GM18519 (cell line): ENCODE measurements at regions not wholly inside any gene's neighbourhood (a gene's known extent, or its start where the extent isn't known, plus 50 kb on each side); places are given as distances from the start of the nearest gene placed in this dataset.
"Not testable (repeated sequence)": the region's sequence is repeated elsewhere in the genome, so short reads cannot be mapped to it uniquely, and the experiment has no call there.

ENCODE experiments used
- ATAC-seq: cut with Tn5 transposase; IDR thresholded peaks from one replicate; pipeline ENCODE4 v1.9.1; 2021; ENCODE audit warnings: mild to moderate bottlenecking, moderate library complexity; ENCODE audit not compliant: unreplicated experiment, low FRiP score

DNA sequence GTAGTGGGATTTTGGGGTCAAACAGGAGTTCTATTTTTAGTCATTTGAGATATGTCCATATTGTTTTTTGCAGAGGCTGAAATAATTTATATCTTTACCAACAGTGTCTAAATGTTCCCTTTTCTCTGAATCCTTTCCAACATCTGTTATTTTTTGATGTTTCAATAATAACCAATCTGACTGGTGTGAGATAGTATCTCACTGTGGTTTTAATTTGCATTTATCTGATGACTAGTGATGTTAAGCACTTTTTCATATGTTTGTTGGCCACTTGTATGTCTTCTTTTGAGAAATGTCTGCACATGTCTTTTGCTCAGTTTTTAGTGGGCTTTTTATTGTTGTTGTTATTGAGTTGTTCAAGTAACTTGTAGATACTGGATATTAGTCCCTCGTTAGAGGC, 1325.0 kb downstream of the BRINP3 start:
- no peak for ATAC-seq

DNA sequence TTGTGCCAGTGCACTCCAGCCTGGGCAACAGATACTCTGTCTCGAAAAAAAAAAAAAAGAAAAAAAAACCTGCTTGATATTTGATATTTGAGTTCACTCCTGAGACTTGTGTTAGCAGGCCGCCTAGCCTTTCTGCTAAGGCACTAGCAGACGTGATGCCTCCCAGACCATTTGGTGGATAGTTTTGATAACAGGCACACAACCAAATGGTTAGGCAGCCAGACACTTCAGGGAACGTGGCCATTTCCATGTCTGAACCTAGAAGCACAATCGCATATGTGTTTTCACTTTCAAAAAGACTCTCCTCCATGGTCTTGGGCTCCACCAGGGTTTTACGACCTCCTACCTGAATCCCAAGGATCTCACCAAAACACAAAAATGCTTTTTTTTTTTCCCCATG, 1319.5 kb downstream of the BRINP3 start:
- ATAC-seq = no peak

DNA sequence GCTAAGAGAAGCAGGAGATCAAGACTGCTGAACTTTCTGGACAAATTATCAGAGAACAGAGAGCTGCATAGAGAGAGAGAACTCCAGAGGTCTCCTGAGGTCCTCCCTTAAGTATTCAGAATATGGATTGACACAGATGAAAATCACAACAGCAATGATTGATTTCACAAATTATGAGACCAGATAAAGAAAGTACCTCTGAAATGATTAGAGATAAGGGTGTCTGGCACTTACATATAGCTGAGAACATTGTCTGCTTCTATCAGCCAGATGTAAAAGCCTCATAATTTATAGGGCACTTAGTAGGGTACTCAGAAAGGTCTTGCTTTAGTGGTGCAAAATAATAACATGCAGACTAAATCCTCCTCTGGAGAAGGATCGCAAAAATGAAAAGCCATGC, 1301.8 kb downstream of the BRINP3 start:
- ATAC-seq = no peak

DNA sequence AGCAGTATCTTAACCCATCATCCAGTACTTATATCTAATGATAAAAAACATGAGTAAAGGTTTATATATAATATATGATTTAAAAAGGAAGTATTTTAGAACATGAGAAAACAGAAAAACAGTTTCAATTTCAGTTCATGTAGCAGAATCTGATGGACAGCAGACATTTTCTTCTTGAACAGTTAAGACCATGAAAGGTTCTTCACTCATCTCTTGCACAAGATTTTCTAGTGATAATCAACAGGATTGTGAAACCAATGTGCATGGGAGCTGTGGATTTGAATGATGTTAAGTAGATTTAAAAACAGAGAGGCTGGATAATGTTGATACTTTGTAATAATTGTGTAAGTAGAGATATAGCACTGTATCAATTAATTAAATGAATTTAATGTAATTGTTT, 1297.6 kb downstream of the BRINP3 start:
- ATAC-seq = no peak

DNA sequence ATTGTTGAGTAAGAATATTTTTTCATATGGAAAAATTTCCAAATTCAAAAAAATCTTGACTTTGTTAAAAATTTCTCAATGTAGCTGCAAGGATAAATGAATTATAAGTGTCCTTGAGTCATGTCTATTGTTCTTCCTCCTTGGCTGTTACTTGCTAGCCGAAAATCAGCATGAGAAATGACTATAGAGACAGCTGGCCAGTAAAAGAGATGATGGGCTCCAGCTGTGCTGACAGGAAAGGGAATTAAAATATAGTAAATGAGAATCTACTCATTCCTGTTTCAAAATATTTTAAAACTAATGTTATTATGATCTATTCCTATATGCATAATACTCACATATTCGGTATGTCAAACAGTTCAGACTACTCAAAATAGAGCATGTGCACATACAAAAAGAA, 1292.6 kb downstream of the BRINP3 start:
- ATAC-seq = no peak

DNA sequence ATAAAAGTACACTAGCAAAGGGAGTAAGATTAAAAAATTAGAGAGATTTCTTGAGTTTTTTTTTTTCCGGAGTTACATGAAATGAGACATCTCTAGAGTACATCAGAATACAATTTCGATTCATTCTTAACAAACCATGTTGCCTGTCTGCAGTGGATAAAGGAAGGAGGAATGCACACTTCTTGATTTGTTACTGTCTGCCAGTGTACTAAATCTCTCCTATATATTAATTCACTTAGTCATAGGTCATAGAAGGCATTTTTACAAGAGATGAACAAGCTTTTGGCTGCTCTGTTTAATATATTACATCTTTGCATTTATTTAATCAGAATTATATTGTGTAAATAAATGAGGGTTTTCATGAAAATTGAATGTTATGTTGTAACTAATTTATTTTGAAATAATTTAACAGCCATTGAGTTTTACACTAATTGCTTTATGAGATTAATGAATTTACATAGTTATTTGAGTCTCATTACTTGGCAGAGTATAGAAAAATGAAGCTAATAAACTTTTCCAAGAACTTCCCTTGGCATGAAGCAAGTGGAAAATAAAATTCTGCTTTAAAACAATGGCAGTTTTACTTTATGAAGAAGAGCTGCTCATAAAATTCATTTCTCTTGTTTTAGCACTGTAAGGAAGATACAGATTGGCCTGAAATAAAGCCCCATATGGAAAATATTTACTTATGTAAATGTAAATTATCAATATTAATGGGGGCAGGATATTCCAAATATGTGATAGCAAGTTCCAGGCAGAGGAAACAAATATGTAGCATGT, 1284.7 kb downstream of the BRINP3 start:
- no peak for ATAC-seq

DNA sequence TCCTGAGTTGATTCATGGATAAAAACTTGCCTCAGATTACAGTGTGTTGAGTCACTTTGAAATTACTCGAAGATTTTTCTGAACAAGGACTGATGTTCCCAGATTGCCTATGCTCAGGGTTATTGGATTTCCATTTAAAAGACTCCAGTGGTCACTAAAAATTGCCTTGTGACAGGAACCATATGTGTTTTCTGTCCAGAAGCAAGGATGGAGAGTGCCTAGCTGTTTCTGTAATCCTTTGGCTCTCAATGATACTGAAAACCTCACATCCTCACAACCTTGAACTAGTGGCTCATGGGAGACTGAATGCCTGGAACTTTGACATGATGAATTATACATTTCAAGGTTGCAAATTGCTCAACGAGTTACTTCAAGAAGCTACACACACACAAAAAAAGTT, 1271.8 kb downstream of the BRINP3 start:
- no peak for ATAC-seq

DNA sequence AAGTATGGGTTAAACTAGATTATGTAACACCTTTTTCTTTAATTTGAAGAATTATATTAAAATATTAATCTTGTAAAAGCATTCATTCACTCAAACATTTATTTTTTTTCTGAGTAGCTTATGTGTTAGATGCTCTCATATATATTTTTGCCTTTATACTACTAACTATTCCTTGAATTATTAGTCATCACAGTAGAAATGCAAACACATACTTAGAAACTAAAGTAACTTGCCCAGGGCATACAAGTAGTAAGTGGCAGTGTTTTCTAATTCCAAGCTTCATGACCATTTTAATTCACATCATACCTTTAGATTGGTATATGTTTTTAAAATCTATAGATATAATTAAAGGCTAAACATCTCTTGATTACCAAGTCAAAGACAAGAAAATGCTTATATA, 1271.0 kb downstream of the BRINP3 start:
- ATAC-seq = no peak

DNA sequence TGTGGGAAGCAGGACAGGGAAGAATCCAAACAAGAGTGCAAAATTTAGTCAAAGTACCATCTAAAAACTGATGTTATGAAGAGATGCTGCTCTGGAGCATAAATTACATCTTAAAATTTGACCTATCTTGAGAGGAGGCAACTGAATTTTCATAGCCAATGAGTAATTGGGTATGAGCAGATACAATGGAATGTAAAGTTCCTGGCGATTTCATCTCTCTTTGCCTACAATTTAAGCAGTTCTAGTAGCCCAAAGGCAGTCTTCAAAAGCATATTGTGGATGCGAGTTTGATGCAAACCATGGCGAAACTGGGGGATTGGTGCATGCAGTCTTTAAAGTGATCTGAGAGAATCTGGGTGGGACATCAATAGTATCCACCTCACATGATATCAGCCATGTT, 1265.9 kb downstream of the BRINP3 start:
- no peak for ATAC-seq

DNA sequence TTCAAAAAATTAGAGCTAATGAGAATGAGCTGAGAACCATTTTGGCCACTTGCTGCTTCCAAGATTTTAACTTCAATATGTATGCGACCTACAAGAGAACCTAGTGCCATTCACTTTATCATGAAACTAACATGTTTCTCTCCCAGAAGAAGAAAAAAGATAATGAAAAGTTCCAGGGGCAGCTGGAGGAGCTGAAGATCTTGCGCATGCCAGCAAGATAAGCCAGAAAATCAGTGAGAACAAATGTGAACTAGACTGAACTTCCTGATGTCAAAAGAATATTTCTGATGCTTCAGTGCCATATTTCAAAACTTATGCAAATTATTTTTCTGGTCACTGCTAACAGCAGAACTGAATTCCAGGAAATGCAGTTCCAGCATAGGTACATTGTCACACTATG, 1265.1 kb downstream of the BRINP3 start:
- ATAC-seq = no peak

DNA sequence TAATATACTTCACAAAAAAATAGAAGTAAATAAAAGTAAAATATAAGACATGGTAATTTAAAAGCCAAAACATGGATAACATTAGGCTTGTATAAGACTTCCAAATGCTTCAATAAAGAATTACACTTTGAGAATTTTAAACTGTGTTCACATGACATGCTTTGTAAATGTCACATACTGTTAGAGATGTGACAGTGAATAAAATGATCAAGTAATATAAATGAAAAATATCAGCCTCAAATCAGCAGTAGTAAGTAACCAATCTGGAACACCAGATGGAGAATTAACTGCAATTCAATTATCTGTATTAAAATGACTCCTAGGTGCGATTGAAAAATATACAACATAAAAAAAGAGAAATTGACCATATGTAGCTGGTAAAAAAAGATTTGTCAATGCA, 1260.8 kb downstream of the BRINP3 start:
- no peak for ATAC-seq

DNA sequence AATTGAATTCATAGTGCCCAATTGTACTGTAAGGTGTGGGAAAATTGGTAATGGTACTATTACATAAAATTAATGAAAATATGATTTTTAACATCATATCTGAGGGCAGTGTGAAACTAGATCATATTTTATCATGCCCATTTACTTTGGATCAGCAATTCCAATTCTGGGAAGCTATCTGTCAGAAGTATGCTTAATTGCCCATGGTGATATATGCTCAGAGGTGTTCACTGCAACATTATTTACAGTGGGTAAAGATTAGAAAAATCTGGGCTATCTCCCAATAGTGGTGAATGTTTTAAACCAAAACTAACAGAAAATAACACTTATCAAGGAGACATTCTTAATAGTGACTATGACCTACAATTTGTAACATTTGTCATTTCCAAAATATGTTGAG, 1260.0 kb downstream of the BRINP3 start:
- ATAC-seq = no peak

DNA sequence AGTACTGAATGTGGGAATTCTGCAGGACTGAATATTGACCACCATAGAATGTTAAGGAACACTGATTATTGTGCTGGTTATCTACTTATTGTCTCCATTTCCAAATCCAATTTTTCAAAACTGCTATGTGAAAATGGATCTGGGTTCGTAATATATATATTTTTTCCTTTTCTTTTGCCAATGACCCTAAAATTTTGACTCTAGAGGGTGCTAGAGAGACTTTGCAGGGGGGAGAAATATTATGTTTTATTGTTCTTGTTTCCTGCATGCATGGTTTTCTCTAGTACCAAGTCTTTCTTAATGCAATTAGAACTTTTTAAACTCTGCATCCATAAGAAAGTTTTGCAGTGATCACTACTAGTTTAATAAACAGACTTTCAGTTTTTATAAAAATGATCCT, 1256.9 kb downstream of the BRINP3 start:
- ATAC-seq = no peak

DNA sequence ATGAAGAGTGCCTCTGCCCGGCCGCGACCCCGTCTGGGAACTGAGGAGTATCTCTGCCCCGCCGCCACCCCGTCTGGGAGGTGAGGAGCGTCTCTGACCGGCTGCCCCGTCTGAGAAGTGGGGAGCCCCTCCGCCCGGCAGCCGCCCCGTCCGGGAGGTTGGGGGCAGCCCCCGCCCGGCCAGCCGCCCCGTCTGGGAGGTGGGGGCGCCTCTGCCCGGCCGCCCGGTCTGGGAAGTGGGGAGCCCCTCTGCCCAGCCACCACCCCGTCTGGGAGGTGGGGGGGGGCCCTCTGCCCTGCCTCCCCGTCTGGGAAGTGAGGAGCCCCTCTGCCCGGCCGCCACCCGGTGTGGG, 1251.9 kb downstream of the BRINP3 start:
- not testable (repeated sequence) for ATAC-seq

DNA sequence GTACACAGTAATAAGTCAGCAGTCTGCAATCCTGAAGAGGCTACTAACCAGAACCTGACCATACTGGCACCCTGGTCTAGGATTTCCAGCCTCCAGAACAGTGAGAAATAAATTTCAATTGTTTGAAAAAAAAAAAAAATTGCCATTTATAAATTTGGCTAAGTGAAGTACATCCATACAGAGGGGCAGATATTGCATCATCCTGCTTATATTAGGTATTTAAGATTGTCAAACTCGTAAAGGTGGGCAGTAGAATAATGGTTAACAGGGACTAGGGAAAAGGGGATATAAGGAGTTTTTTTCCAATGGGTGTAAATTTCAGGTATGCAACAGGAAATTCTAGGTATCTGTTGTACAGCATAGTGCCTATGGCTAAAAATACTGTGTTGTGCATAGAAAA, 1250.9 kb downstream of the BRINP3 start:
- ATAC-seq = no peak

DNA sequence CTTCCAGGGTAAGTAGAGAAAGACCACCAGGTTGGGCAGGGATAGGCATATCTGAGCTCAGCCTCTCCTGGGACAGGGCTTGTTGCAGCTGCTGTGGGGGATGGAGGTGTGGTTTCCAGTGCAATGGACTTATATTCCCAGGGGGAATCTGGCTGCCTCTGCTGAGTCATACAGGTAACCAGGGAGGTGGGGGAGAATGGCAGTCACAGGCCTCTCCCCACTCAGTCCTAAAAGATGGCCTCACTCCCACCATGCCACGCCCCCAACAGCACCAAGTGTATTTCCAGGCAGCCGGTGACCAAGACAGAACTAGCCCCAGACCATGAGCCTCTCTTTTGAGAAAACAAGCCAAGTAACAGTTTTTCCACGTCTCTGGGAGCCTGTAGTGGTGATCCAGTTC, 1240.7 kb downstream of the BRINP3 start:
- ATAC-seq = no peak

DNA sequence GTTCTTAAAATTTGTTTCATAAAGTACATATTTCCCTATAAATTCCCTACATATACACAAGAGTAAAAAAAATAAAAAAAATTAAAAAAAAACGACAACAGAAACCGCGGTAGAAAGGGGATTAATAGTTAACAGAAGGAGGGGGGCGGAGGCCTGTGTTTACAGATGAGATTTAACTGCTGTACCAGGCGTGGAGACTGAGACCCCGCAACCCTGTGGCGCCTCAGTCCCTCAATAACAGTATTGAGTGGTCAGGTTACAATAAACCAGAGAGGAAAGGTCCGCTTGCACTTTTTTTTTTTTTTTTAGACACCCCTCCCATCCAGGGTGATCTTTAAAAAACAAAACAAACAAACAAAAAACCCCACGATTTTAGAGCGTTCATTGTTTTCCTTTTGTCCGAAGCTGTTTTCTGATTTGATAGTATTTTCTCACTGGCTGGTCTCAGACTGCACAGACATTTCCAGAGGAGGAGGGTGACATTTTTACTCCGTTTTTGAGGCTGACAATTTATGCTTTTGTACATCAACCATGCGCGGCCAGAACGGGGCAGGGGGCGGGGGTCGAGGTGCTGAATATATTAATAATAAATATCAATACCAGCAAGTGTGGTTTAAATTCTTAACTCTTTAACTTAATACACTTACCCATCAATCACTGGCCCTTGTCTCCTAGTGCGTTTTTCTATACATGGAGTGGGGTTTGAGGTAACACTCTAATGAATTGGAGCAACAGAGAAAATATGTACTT, 1223.9 kb downstream of the BRINP3 start:
- ATAC-seq = no peak

DNA sequence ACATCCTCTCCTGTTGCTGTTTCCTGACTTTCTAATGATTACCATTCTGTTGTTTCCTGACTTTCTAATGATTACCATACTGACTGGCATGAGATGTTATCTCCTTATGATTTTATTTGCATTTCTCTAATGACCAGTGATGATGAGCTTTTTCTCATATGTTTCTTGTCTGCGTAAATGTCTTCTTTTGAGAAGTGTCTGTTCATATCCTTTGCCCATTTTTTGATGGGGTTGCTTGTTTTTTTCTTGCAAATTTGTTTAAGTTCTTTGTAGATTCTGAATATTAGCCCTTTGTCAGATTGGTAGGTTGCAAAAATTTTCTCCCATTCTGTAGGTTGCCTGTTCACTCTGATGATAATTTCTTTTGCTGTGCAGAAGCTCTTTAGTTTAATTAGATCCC, 1216.5 kb downstream of the BRINP3 start:
- not testable (repeated sequence) for ATAC-seq

DNA sequence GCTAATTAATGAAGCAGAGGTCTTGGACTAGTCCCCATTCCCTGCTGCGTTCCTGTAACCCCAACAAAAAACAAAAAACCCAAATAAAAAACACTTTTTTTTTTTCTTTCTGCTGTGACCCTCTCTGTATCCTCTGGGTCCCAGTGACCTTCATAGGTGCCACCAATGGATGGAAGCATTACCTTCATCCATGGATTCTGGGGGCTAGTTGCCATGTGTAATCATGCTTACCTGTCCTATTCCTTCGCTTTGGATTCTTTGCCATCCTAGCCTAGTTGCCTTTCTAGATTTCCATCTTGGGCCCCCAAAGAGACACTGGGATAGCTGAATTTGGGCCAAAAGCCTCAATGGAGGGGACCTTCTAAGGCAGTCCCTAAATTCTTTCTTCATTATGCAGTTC, 1208.7 kb downstream of the BRINP3 start:
- ATAC-seq = no peak

DNA sequence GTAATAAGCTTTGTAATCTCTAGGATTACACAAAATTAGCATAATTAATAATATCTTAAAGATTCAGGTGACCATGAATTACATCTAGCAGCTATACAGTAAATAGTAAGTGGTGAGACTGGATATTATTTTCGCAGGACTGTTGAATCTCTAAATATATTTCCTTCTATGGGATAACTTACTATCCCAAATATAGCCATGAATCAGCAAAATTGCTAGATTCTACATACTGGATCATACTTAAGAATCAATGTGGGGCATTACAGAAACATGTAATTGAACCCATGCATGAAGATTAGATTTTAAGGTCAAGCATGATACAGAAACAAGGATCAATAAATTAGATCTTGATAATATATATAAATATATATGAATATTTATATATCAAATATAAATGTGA, 1203.4 kb downstream of the BRINP3 start:
- no peak for ATAC-seq

DNA sequence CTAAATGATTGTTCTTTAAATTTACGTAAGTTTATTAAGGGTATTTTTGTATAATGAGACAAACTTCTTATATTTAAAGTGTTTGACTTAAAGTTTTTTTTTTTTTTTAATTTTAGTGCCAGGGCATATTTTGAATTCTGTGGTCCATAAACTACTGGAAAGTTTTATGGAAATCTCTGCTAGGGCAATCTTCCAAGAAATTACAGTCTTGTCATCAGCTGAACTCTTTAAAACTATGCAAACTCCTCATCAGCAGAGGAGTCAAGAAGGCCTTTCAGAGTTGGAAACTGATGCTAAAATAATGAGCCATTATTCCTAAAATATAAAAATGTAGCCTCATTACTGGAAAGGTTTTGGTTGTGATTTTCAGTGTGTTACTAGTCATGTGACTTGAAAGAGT, 1201.9 kb downstream of the BRINP3 start:
- no peak for ATAC-seq

DNA sequence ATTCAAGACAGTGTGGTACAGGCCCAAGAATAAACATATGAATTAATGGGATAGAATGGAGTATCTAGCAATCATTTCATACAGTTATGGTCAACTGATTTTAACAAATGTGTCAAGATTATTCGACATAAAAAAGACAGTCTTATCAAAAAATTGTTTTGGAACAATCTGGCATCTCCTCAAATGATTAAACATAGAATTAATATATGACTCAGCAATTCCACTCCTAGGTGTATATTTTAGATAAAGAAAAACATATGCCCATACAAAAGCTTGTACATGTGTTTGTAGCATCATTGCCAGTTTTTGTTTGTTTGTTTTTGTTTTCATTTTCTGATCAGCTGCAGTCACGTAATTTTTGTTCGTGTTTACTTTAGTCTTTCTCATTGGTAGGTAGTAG, 1188.3 kb downstream of the BRINP3 start:
- ATAC-seq = no peak
